CD4-positive, alpha-beta T cell treated with Interleukin-21 for 1 hour (primary cell): ENCODE measurements at regions not wholly inside any gene's neighbourhood (a gene's known extent, or its start where the extent isn't known, plus 50 kb on each side); places are given as distances from the start of the nearest gene placed in this dataset.
"Not testable (repeated sequence)": the region's sequence is repeated elsewhere in the genome, so short reads cannot be mapped to it uniquely, and the experiment has no call there.

Experiments
- DNase-seq: peaks from one replicate; pipeline ENCODE4 v3.0.0-alpha.2; 2020

DNA sequence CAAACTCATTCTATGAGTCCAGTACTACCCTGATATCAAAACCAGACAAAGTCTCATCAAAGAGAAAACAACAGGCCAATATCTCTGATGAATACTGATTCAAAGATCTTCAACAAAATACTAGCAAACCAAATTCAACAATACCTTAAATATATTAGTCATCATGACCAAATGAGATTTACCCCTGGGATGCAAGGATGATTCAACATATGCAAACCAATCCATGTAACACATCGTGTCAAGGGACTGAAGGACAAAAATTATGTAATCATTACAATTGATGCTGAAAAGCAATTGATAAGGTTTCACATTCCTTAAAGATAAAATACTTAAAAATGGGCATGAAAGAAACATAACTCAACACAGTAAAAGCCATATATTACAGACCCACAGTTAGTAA is 1476.9 kb downstream of the SI start:
- DNase-seq = no peak

DNA sequence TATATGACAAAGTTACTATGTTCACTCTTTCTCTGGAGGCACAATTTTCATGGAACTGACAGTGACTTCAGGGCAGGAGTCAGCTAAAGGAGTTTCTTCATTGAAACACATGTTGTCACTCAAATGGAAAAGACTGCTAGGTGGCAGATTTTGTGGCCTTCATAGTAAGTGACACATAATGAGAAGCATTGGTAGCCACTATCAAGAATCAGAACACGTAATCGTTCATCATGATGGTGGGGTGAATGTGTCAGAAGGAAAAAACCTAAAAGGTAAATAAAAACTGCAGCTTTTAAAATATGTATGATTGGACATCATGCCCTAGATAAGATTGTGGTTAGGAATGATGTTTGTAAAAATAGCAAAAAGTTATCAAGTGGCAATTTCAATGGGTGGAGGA is 1491.0 kb downstream of the SI start:
- DNase-seq = no peak

DNA sequence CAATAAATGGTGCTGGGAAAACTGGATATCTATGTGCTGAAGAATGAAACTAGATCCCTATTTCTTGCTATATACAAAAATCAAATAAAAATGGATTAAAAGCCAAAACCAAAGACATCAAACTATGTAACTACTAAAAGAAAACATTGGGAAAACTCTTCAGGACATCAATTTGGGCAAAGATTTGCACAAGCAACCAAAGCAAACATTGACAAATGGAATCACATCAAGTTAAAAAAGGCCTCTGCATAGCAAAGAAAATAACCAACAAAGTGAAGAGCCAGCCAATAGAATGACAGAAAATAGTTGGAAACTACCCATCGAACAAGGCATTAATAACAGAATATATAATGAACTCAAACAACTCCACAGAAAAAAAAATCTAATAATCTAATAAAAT is 1495.3 kb downstream of the SI start:
- no peak for DNase-seq

DNA sequence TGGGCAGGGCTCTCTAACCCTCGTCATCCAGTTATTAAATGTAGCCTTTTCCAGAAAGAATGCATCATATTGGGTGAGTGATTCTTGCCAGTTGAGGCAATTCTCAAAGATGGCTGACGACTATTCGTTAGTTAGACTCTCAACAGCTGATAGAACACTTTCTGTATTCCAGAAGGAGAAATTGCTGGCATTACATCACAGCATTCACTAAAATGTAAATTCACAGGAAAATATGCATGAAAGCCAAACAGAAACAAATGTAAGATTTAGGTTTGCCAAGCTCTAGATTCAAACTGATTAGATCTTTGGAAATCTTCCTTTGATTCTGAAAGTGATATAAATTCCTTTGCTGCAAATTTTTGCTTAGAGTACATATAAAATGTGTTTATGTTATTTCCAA is 1501.0 kb downstream of the SI start:
- no peak for DNase-seq

DNA sequence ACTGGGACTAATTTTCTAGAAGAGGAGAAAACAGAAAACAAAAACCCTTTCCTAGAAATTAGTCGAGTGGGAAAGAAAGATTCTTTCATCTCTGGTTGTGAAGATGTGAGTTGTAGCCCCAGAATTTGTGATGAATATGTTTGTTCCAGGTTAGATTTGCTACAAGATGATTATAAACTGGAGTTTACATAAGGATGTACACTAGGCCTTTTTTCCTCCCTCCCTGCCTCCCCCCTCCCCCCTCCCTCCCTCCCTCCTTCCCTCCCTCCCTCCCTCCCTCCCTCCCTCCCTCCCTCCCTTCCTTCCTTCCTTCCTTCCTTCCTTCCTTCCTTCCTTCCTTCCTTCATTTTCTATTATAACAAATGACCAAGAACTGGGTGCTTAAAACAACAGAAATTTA is 1502.0 kb downstream of the SI start:
- no peak for DNase-seq

DNA sequence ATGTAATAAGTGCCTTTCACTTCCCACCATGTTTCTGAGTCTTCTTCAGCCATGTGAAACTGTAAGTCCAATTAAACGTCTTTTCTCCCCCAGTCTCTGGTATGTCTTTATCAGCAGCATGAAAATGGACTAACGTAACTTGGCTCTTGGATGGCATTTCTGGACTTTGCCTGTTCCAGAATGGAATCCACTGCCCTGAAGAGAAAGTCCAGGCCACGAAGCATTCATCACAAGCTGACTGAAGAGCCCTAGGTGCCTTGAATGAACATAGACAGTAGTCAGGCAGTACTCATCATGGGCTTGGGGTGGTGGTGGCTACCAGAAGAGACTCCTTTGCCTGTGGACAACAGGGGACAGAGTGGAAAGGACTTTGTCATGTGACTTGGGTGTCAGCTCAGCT is 1505.0 kb downstream of the SI start:
- no peak for DNase-seq

DNA sequence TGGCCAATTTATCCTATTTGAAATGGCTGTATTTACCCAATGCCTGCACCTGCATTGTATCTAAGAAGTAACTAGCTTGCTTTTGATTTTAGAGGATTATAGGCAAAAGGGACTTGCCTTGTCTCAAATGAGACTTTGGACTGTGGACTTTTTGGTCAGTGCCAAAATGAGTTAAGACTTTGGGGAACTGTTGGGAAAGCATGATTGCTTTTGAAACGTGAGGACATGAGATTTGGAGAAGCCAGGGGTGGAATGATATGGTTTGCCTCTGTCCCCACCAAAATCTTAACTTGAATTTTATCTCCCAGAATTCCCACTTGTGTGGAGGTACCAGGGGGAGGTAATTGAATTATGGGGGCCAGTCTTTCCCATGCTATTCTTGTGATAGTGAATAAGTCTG is 1505.4 kb downstream of the SI start:
- DNase-seq = no peak

DNA sequence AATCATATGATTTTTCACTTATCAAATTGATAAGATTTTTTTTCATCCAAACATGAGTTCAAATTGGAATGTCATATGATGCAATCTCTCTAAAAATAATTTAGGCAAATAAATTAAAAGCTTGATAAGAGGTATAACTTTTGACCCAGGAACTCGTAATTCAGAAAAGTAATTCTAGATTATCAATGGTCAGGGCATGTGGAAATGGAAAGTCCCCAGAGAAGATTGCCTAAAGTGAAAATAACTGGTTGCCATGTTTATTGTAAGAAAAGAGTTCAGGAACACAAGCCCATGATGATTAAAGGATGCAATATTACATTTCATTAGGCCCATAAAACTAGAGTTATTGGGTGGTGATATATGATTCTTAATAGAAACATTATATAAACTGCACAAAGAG is 1514.8 kb downstream of the SI start:
- DNase-seq = no peak

DNA sequence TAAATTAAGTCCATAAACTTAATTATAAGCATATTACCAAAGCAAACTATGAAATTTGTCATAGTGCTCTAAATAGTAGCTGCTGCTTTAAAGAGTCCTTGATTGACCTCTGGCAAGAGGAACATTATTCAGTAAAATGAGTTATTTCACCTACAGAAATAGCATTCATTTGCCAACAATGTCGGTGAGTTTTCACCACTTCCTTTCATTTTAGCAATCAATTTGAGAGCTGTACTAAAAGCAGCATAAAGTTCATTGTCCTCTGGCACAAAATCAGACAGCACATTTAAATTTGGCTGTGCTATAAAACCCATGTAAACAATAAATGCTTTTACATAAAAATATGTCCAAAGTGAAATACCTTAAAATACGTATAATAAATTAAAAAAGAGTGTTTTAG is 1515.7 kb downstream of the SI start:
- no peak for DNase-seq

DNA sequence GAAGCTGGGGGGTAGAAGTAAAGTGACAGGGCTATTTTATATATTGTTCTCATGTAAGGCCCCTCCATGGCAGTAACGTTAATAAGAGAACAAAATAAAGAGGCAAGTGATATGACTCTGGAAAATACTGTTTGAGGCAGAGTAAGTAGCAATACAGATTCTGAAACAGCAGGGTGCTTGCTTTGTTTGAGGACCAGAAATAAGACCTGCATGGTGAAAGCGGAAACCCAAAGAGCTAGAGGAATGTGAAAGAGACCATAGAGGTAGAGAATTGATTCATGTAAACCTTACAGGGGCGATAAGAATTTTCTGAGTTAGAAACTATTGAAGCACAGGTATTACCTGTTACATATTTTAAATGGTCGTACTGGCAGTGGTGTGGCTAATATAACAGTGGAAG is 1517.1 kb downstream of the SI start:
- DNase-seq = no peak

DNA sequence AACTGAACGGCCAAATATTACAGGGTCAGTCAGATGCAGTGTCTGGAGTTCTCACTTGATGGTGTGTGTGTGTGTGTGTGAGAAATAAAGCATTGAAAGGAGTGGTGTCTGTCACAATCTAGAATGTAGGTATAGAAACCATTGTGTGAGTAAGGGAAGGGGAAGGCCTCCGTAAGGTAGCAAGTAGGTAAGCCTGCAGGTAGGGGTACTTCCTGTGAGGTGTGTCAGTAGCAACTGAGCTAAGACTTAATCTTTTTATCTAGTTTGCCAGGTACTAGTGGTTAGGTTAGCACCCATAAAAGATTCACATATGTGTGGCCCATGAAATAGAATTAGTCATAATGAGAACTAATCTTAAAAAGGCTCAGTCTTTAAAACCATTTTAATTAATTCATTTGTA is 1517.8 kb downstream of the SI start:
- no peak for DNase-seq

DNA sequence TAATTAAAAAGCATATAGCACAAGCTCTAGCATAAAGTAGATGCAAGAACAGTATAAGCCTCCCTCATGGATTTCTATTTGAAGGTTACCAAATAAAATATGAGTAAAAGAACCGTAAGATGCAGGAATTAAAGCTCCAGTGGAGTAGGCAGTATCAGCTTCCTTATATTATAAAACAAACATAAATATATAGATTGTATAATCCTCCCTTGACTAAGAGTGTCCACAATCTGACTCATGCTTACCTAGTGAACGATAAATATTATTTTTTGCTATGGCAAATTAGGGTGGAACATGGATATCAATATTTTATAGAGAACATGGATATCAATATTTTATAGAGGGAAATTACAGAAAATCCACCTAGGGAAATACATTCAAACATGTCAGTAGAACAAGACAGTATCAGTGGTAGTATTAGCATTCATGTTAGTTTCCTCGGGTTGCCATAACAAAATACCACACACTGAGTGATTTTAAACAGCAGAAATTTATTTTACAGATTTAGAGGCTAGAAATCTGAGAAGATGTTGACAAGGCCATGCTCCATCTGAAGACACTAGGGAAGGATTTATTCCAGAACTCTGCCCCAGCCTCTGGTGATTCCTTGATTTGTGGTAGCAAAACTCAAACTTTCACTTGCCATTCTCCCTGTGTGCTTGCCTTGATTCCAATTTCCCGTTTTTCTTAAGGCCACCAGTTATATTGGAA is 1521.3 kb downstream of the SI start:
- DNase-seq = no peak

DNA sequence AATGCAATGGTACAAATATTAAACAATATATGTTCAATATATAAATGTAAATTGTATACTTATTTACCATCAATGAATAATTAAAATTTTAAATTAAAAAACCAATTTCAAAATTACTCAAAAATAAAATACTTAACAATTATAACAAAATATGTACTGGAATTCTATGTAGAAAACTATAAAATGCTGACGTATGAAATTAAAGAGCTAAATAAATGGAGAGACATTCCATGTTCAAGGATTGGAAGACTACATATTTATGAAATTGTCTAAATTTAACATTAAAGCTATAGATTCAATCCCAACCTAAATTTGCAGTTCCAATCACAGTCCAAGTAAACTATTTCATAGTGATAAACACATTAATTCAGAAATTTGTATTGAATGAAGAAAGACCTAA is 1522.4 kb downstream of the SI start:
- DNase-seq = no peak

DNA sequence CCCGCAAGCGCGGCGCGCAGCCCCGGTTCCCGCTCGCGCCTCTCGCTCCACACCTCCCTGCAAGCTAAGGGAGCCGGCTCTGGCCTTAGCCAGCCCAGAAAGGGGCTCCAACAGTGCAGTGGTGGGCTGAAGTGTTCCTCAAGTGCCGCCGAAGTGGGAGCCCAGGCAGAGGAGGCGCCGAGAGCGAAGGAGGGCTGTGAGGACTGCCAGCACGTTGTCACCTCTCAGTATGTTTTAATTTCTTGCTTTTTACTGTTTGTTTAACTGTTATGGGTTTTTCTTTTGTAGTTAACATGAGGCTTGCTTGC is 1525.7 kb downstream of the SI start:
- DNase-seq = no peak

DNA sequence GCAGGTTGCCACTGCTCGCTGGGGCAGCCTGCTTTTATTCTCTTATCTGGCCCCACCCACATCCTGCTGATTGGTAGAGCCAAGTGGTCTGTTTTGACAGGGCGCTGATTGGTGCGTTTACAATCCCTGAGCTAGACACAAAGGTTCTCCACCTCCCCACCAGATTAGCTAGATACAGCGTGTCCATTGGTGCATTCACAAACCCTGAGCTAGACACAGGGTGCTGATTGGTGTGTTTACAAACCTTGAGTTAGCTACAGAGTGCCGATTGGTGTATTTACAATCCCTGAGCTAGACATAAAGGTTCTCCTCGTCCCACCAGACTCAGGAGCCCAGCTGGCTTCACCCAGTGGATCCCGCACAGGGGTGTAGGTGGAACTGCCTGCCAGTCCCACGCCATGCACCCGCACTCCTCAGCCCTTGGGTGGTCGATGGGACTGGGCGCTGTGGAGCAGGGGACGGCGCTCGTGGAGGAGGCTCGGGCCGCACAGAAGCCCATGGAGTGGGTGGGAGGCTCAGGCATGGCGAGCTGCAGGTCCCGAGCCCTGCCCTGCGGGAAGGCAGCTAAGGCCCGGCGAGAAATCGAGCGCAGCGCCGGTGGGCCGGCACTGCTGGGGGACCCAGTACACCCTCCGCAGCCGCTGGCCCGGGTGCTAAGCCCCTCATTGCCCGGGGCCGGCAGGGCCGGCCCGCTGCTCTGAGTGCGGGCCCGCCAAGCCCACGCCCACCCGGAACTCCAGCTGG is 1526.2 kb downstream of the SI start:
- not testable (repeated sequence) for DNase-seq

DNA sequence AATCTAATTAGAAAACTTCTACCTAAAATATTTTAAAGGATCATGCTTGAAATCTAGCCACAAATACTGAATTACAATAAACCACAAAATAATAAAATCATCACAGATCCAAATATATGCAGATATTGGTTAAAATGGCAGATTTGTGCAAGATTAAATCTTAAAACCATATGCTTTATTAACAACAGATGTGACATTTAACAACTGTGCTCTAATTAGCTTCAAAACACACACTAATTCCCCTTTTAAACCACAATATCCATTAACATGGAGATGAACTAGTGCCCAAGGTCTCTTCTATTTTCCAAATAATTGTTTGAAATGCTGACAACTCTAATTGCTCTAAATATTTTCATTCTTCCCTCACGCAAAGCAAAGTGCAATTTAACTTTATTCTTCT is 1530.3 kb downstream of the SI start:
- no peak for DNase-seq

DNA sequence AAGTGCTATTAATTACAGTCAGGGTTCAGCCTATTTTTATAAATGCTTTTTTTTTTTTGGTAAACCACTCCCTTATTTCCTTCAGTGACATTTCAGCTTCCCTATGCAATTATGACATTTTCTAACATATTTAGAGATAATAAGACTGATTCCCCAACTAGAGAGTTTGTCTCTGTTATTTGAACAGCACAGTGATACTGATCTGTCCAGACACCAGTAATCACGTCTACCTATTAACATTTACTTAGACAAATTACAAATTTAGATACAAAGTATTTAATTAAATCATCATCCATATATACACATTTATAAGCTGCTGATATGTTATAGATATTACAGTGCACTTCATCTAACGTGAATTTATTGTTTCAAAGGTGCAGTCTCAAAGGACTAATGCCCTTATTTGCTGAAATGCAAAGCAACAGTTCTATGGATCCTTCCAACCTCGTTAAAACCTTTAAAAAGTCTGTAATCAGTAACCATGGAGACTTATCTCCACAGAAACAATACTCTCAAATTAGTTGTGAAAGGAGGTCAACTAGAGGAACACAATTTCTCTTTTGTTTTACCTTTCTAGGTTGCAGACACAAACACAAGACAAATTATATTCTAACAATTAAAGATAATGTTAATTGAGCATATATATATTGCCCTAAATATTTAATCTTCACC is 1531.1 kb downstream of the SI start:
- DNase-seq = no peak

DNA sequence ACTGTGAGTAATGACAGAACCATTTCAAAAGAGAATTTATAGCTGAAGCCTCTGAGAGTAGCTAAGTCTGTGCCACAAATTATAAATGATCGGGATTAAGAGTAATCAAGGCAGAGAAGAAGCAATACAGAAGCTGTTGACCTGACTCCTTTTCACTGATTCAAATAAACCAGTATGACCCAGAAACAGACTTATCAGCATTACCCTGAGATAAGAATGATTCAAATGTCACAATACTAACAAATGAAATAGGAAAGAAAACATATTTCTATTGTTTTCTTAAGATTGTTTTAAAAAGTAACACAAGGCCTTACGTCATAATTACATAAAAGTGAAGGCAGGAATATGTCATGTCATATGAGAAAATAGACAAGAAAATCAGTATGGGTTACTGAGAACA is 1534.6 kb downstream of the SI start:
- DNase-seq = no peak

DNA sequence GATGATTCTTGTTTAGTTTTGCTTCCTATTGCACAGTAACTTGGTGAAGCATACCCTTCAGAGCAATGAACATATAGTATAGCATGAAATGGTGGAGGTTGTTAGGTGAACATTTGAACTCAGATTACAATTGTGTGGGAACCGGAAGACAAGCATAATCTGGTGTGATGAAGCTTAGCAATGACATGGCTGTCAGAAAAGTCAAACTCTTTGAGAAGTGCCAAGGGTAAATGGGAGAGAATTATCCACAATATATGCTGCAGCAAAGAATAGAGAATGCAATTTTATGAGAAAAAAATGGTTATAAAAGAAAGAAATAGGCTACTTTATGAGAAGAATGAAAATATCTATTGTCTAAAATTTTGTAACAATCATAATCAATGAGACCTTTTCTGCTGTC is 1536.7 kb downstream of the SI start:
- no peak for DNase-seq

DNA sequence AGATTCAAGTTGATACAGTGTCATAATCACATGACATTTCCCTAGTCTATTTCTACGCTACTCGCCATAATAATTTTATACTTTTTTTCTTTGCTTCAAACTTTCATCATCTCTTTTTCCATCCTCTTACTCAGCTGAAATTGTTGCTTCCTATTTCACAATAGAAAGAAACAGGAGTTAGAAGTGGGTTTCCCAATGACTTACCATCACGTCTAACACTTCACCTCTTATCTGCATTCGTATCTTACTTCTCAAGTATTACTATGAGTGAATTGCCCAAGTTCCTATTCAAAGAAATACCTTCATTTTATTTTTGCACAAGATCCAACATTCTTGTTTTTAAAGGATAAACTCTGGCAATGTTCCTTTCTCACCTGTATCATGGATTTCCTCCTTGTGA is 1539.9 kb downstream of the SI start:
- DNase-seq = no peak

DNA sequence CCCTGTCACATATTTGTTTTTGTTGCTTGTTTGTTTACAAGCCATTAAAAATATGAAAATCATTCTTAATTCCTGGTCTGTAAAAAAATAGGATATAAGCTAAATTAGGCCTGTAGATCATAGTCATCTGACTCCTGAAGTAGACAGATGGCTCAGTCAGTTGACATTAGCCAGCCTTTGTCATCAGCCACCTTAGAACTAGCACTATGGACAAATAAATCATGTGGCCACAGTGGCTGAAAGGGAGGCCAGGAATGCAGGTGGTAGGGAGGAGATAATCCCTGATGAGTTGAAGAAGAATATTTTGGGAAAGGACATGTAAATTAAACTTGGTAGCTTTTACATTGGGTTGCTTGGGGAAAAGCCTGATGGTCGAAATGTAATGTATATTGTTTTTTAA is 1544.9 kb downstream of the SI start:
- no peak for DNase-seq

DNA sequence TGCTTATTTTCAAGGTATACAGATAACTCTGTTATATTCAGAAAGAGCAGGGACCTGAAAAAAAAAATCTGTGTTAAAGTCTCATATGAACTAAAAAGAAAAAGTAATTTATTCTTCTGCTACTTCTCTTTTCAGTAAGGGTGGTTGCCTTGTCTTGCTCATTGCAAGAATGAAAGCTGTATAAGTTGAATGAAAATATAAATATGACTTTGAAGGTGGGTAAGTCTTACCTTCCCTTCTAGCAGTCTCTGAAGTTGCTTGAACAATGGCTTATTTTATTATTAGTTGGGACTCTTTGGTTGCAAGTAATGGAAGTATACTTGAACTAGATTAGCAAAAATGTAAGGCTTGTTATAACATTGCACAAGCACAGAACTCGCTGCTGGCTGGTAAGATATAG is 1554.9 kb downstream of the SI start:
- no peak for DNase-seq

DNA sequence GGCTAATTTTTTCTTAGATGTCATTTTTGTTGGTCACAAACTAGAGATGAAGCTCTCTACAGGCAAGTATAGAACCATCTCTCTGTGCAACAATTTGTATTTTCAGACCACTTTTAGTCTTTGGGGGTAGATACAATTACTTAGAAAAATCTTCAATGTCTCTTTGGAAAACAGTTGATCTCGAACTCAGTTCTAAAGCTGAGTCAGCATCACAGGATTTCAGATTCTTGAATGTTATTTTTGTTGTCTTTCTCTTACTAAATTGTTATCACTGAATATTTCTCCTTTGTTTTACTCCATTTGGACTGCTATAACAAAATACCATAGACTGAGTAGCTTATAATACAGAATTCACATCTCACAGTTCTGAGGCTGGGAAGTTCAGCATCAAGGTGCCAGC is 1557.0 kb downstream of the SI start:
- DNase-seq = no peak

DNA sequence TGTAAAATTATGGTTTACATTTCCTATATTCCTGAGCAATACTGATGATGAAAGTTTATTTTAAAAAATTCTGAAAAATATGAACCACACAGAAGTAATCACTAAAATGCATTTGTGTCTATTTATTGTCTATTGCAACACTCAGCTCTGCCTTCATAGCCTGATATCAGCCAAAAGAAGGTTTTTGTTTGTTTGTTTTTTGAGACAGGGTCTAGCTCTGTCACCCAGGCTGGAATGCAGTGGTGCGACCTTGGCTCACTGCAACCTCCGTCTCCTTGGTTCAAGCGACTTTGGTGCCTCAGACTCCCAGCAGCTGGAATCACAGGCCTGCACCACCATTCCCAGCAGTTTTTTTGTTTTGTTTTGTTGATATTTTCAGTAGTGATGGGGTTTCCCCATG is 1560.2 kb downstream of the SI start:
- DNase-seq = no peak
